B cell (primary cell): ENCODE measurements at regions not wholly inside any gene's neighbourhood (a gene's known extent, or its start where the extent isn't known, plus 50 kb on each side); places are given as distances from the start of the nearest gene placed in this dataset.

Experiments
- ATAC-seq: fragments of 200-7000 bp; cut with Tn5 transposase; one replicate; pipeline ENCODE4 v1.10.0; 2021; ENCODE audit warnings: low read depth, mild to moderate bottlenecking, moderate number of reproducible peaks, moderate library complexity
- CTCF ChIA-PET: fragments of 350-600 bp; sonication (Branson Sonifier 250); formaldehyde crosslinking; loops from one replicate; lab custom pipeline; 2021; ENCODE audit warnings: antibody characterized with exemption, inconsistent platforms; lab: Charles Lee
- POLR2A ChIA-PET: fragments of 350-600 bp; sonication (Branson Sonifier 250); formaldehyde crosslinking; loops from one replicate; lab custom pipeline; 2021; ENCODE audit warnings: antibody characterized with exemption; lab: Charles Lee
- DNase-seq: peaks from one replicate; pipeline ENCODE4 v3.0.0; 2013
- H2AFZ ChIP-seq: 2 replicates; pipeline ENCODE4 v1.6.1; 2012; ENCODE audit warnings: mild to moderate bottlenecking, low read depth, low read length; ENCODE audit not compliant: insufficient read depth, poor library complexity, severe bottlenecking
- H3K27ac ChIP-seq, 2 donors: 1 replicate in 1 of 2; 2 replicates in 1 of 2; pipeline ENCODE4 v1.5.1; 2012 to 2013; ENCODE audit warnings: low read length in 2 of 2, mild to moderate bottlenecking in 2 of 2, moderate library complexity in 1 of 2
- H3K27me3 ChIP-seq, 4 experiments: fragments of 200-600 bp in 1 of 4; sonication (generic) in 1 of 4; replicated peaks in 1 of 4; 1 replicate in 2 of 4; 2 replicates in 2 of 4; pipeline versions ENCODE4 v1.6.1 to v1.7.0; 2013 to 2016; ENCODE audit warnings: low read length in 3 of 4, mild to moderate bottlenecking in 2 of 4, mixed read lengths in 1 of 4, moderate library complexity in 1 of 4; ENCODE audit not compliant: insufficient read depth in 4 of 4, control insufficient read depth in 3 of 4; ENCODE audit errors: control extremely low read depth in 1 of 4
- H3K36me3 ChIP-seq, 2 experiments: replicated peaks in 1 of 2; 1 replicate in 1 of 2; 2 replicates in 1 of 2; pipeline versions ENCODE4 v1.6.1 to v1.7.1; 2013; ENCODE audit warnings: low read length in 1 of 2; ENCODE audit not compliant: insufficient read depth in 2 of 2, control insufficient read depth in 1 of 2; ENCODE audit errors: control extremely low read depth in 1 of 2, extremely low read depth in 1 of 2
- H3K4me1 ChIP-seq, 2 donors: fragments of 200-600 bp in 1 of 2; sonication (generic) in 1 of 2; 1 replicate in 1 of 2; 2 replicates in 1 of 2; pipeline versions ENCODE4 v1.5.1 to v1.6.1; 2013 to 2017; ENCODE audit warnings: low read length in 2 of 2; ENCODE audit not compliant: control insufficient read depth in 2 of 2, insufficient read depth in 2 of 2
- H3K4me2 ChIP-seq: replicated peaks from 2 replicates; pipeline ENCODE3; 2012; ENCODE audit warnings: mild to moderate bottlenecking, low read depth, low read length; ENCODE audit not compliant: poor library complexity, severe bottlenecking
- H3K4me3 ChIP-seq, 5 experiments: fragments of 200-600 bp in 1 of 5; sonication (generic) in 1 of 5; 1 replicate in 3 of 5; 2 replicates in 2 of 5; pipeline versions ENCODE4 v1.5.1 to v1.7.0; 2011 to 2016; ENCODE audit warnings: low read length in 4 of 5, mild to moderate bottlenecking in 4 of 5, low read depth in 2 of 5, control low read depth in 1 of 5, moderate library complexity in 1 of 5; ENCODE audit not compliant: insufficient read depth in 1 of 5; ENCODE audit errors: control extremely low read depth in 1 of 5, extremely low read depth in 1 of 5
- H3K79me2 ChIP-seq: fragments of 200-600 bp; sonication (generic); one replicate; pipeline ENCODE4 v1.6.0; 2016; ENCODE audit warnings: low read length; ENCODE audit not compliant: control insufficient read depth, insufficient read depth
- H3K9ac ChIP-seq: fragments of 200-600 bp; sonication (generic); 2 replicates; pipeline ENCODE4 v1.6.1; 2017; ENCODE audit warnings: mild to moderate bottlenecking, low read length, moderate library complexity
- H3K9me3 ChIP-seq, 3 donors: one replicate each; pipeline versions ENCODE4 v1.6.1 to v1.7.1; 2013; ENCODE audit warnings: low read length in 2 of 3; ENCODE audit not compliant: control insufficient read depth in 2 of 3, insufficient read depth in 1 of 3; ENCODE audit errors: control extremely low read depth in 1 of 3
- H4K20me1 ChIP-seq: 2 replicates; pipeline ENCODE4 v1.6.0; 2012; ENCODE audit warnings: mild to moderate bottlenecking, low read length; ENCODE audit not compliant: insufficient read depth, control insufficient read depth, poor library complexity, severe bottlenecking
- H3K27ac Mint-ChIP-seq: one replicate; pipeline ENCODE4 v1.8.0; 2021; ENCODE audit warnings: mixed read lengths
- H3K27me3 Mint-ChIP-seq: one replicate; pipeline ENCODE4 v1.8.0; 2021; ENCODE audit warnings: mixed read lengths
- H3K4me1 Mint-ChIP-seq: one replicate; pipeline ENCODE4 v1.8.0; 2021; ENCODE audit warnings: mixed read lengths
- H3K4me3 Mint-ChIP-seq: one replicate; pipeline ENCODE4 v1.8.0; 2021; ENCODE audit warnings: mixed read lengths
- H3K9me3 Mint-ChIP-seq: one replicate; pipeline ENCODE4 v1.8.0; 2022; ENCODE audit warnings: mixed read lengths; ENCODE audit not compliant: insufficient read depth
- EZH2 ChIP-seq: IDR thresholded peaks from 2 replicates; pipeline ENCODE4 v1.6.1; 2012; ENCODE audit warnings: borderline replicate concordance, low read depth, mild to moderate bottlenecking, moderate library complexity, low read length; ENCODE audit not compliant: insufficient read depth, poor library complexity, severe bottlenecking
- WGBS: methylation state at CpG from one replicate; pipeline ENCODE4 v1.1.5; 2013; ENCODE audit warnings: missing lambda C conversion rate; ENCODE audit not compliant: insufficient coverage; 5-methylcytosine and 5-hydroxymethylcytosine counted together
- intact Hi-C: fragments of 100-400 bp; cut with micrococcal nuclease; formaldehyde crosslinking; loops from one replicate; pipeline ENCODE4 v1.10.0; 2022
- TF ChIP-seq, protein P1 (sequence below): fragments of 200-600 bp; IDR thresholded peaks from one replicate; pipeline ENCODE4 v1.8.0; 2022; ENCODE audit warnings: antibody characterized with exemption, mild to moderate bottlenecking

- H3K4me3 Mint-ChIP-seq = no peak overlapping the region
- H4K20me1 ChIP-seq = no peaks in the 10 kb centered on the region
- no peak overlapping the region for H3K27ac Mint-ChIP-seq
- H3K27me3 ChIP-seq = no peaks in the 10 kb centered on the region
- H3K9me3 Mint-ChIP-seq = peaks cover 6% of the 10 kb centered on the region
- DNase-seq (no peak), ATAC-seq (no peak)
- H3K36me3 ChIP-seq = no peaks in the 10 kb centered on the region
- H3K79me2 ChIP-seq = no peaks in the 10 kb centered on the region
- no peak for TF ChIP-seq EZH2
- TF ChIP-seq, protein P1, sequence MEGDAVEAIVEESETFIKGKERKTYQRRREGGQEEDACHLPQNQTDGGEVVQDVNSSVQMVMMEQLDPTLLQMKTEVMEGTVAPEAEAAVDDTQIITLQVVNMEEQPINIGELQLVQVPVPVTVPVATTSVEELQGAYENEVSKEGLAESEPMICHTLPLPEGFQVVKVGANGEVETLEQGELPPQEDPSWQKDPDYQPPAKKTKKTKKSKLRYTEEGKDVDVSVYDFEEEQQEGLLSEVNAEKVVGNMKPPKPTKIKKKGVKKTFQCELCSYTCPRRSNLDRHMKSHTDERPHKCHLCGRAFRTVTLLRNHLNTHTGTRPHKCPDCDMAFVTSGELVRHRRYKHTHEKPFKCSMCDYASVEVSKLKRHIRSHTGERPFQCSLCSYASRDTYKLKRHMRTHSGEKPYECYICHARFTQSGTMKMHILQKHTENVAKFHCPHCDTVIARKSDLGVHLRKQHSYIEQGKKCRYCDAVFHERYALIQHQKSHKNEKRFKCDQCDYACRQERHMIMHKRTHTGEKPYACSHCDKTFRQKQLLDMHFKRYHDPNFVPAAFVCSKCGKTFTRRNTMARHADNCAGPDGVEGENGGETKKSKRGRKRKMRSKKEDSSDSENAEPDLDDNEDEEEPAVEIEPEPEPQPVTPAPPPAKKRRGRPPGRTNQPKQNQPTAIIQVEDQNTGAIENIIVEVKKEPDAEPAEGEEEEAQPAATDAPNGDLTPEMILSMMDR = no peak
- H3K4me1 Mint-ChIP-seq = no peaks in the 10 kb centered on the region
- ChIA-PET CTCF (no interaction called here), POLR2A (no interaction called here)
- no peak overlapping the region for H3K4me2 ChIP-seq
- H3K9ac ChIP-seq = no peak overlapping the region
- no peaks in the 10 kb centered on the region for H3K27me3 Mint-ChIP-seq
- H2AFZ ChIP-seq = no peak overlapping the region
- H3K4me3 ChIP-seq = no peak overlapping the region
- intact Hi-C loops = no loop called here
- WGBS = 100% methylated on average over 1 of the region's 1 CpG
- H3K9me3 ChIP-seq = peaks cover 0 to 1% (median 1%) of the 10 kb centered on the region in 3 donors
- H3K4me1 ChIP-seq = no peaks in the 10 kb centered on the region
- no peak overlapping the region for H3K27ac ChIP-seq
These were observed 286.5 kb upstream of the MTNR1B start for GRCh38 chr11:92682952-92683351.

DNA sequence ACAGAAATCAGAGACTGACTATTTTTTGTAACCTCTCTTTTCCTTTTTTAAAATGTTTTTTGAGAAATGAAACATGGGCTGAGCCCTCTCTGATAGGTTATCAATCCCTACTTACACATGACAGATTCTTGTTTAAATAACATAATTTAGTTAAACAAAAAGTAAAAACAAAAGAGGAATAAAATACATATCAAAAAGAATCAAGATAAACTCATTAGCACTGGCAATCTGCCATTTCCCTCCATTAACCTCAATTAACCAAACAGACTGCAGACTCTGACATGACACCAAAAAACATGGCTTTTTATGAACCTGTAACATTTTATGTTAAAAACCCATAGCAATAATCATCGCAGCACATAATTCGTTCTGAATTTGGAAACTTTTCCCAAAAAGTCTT is 284.4 kb upstream of the MTNR1B start:
- H3K27ac ChIP-seq = no peak overlapping the region
- H3K9me3 ChIP-seq = no peaks in the 10 kb centered on the region
- no peaks in the 10 kb centered on the region for H4K20me1 ChIP-seq
- no peaks in the 10 kb centered on the region for H3K27me3 ChIP-seq
- no peak for TF ChIP-seq EZH2
- TF ChIP-seq, protein P1 = no peak
- Mint-ChIP-seq H3K9me3 (peaks cover 3% of the 10 kb centered on the region), H3K4me3 (no peak overlapping the region), H3K27ac (no peak overlapping the region), H3K4me1 (no peaks in the 10 kb centered on the region), H3K27me3 (no peaks in the 10 kb centered on the region)
- H3K79me2 ChIP-seq = no peaks in the 10 kb centered on the region
- no peak overlapping the region for H2AFZ ChIP-seq
- no peaks in the 10 kb centered on the region for H3K4me1 ChIP-seq
- no peaks in the 10 kb centered on the region for H3K36me3 ChIP-seq
- DNase-seq = no peak
- ChIA-PET CTCF (no interaction called here), POLR2A (no interaction called here)
- WGBS = no CpG with 5 or more reads among the region's 2 CpGs
- intact Hi-C loops = no loop called here
- H3K4me3 ChIP-seq = no peak overlapping the region
- H3K4me2 ChIP-seq = no peak overlapping the region
- no peak overlapping the region for H3K9ac ChIP-seq
- ATAC-seq = no peak
